SU-DHL-6 (cell line): ENCODE measurements at regions not wholly inside any gene's neighbourhood (a gene's known extent, or its start where the extent isn't known, plus 50 kb on each side); places are given as distances from the start of the nearest gene placed in this dataset.

Source experiments
- H2AFZ ChIP-seq: fragments of 200-600 bp; sonication (generic); 2 replicates; pipeline ENCODE4 v1.6.1; 2014; ENCODE audit warnings: low read depth, mild to moderate bottlenecking, moderate library complexity, mixed read lengths, antibody characterized with exemption, low read length; ENCODE audit not compliant: severe bottlenecking
- H3F3A ChIP-seq: fragments of 200-600 bp; shearing (Covaris generic); 2 replicates; pipeline ENCODE4 v1.6.0; 2016; ENCODE audit warnings: antibody characterized with exemption, mild to moderate bottlenecking; ENCODE audit not compliant: insufficient read depth
- H3K27ac ChIP-seq: fragments of 200-600 bp; sonication (generic); 2 replicates; pipeline ENCODE4 v1.5.1; 2016; ENCODE audit warnings: low read depth, mild to moderate bottlenecking, low read length, moderate library complexity, mixed read lengths
- H3K27me3 ChIP-seq: fragments of 200-600 bp; sonication (generic), shearing (Covaris generic); 2 replicates; pipeline ENCODE4 v1.6.0; 2014; ENCODE audit warnings: mild to moderate bottlenecking, low read length
- H3K36me3 ChIP-seq: fragments of 200-600 bp; sonication (generic); 2 replicates; pipeline ENCODE4 v1.6.1; 2014; ENCODE audit warnings: mild to moderate bottlenecking, low read length, mixed read lengths
- H3K4me2 ChIP-seq: fragments of 300-600, 200-600 bp; shearing (Covaris generic), sonication (generic); 2 replicates; pipeline ENCODE4 v1.6.0; 2014; ENCODE audit warnings: low read length, low read depth, mild to moderate bottlenecking; ENCODE audit not compliant: poor library complexity, severe bottlenecking
- H3K4me3 ChIP-seq: fragments of 200-600 bp; sonication (generic); 2 replicates; pipeline ENCODE4 v1.5.1; 2014; ENCODE audit warnings: antibody characterized with exemption, low read length, mild to moderate bottlenecking, mixed read lengths; ENCODE audit not compliant: insufficient read depth, poor library complexity, severe bottlenecking
- H3K79me2 ChIP-seq: fragments of 200-600 bp; sonication (generic); 2 replicates; pipeline ENCODE4 v1.6.1; 2014; ENCODE audit warnings: mild to moderate bottlenecking, low read length, moderate library complexity; ENCODE audit not compliant: insufficient read depth
- H3K9ac ChIP-seq: fragments of 200-600 bp; sonication (generic); 2 replicates; pipeline ENCODE4 v1.7.0; 2014; ENCODE audit warnings: mild to moderate bottlenecking, low read length
- H3K9me2 ChIP-seq: fragments of 200-600 bp; sonication (generic); replicated peaks from 2 replicates; pipeline ENCODE4 v1.6.1; 2014; ENCODE audit warnings: low read length; ENCODE audit not compliant: insufficient read depth
- H3K9me3 ChIP-seq: fragments of 200-600 bp; sonication (generic); 2 replicates; pipeline ENCODE4 v1.6.1; 2014; ENCODE audit warnings: low read length, mixed read lengths; ENCODE audit not compliant: insufficient read depth
- H4K20me1 ChIP-seq: fragments of 200-600 bp; sonication (generic); 2 replicates; pipeline ENCODE4 v1.6.1; 2014; ENCODE audit warnings: low read depth, mild to moderate bottlenecking, antibody characterized with exemption, low read length, moderate library complexity, mixed read lengths
- CTCF ChIP-seq: fragments of 200-600 bp; sonication (generic); IDR thresholded peaks from one replicate; pipeline ENCODE4 v1.5.1; 2017; ENCODE audit warnings: antibody characterized with exemption, mild to moderate bottlenecking, low read length, moderate library complexity; ENCODE audit not compliant: insufficient read depth, poor library complexity, severe bottlenecking
- EZH2phosphoT487 ChIP-seq: fragments of 200-600 bp; sonication (generic), shearing (Covaris generic); conservative IDR thresholded peaks from 2 replicates; pipeline ENCODE4 v1.6.1; 2018; ENCODE audit warnings: mild to moderate bottlenecking, antibody characterized with exemption, low read length, moderate library complexity, mixed read lengths

- TF ChIP-seq EZH2phosphoT487 (no peak), CTCF (no peak)
- H4K20me1 ChIP-seq = no peaks in the 10 kb centered on the region
These were observed 909.7 kb upstream of the AUTS2 start for GRCh38 chr7:68688416-68689086.

GRCh38 chr7:68689087-68689433 is 909.2 kb upstream of the AUTS2 start:
- Histone ChIP-seq H4K20me1 (no peaks in the 10 kb centered on the region), H3K9ac (no peak overlapping the region), H3K36me3 (no peaks in the 10 kb centered on the region), H3F3A (no peaks in the 10 kb centered on the region), H3K9me2 (no peaks in the 10 kb centered on the region), H3K4me3 (no peak overlapping the region), H3K27me3 (no peaks in the 10 kb centered on the region), H2AFZ (no peak overlapping the region), H3K9me3 (no peaks in the 10 kb centered on the region), H3K27ac (no peak overlapping the region), H3K4me2 (no peak overlapping the region), H3K79me2 (no peaks in the 10 kb centered on the region)
- TF ChIP-seq EZH2phosphoT487 = no peak
- TF ChIP-seq CTCF = no peak

More at GRCh38 chr7:68688416-68689086, 909.7 kb upstream of the AUTS2 start:
- Histone ChIP-seq H3K27ac (no peak overlapping the region), H3K9ac (no peak overlapping the region), H3K9me2 (no peaks in the 10 kb centered on the region), H3K9me3 (no peaks in the 10 kb centered on the region), H3K36me3 (no peaks in the 10 kb centered on the region), H3K79me2 (no peaks in the 10 kb centered on the region), H2AFZ (no peak overlapping the region), H3F3A (no peaks in the 10 kb centered on the region), H3K27me3 (no peaks in the 10 kb centered on the region), H3K4me3 (no peak overlapping the region), H3K4me2 (no peak overlapping the region)

GRCh38 chr7:68691261-68692216 is 906.7 kb upstream of the AUTS2 start:
- no peaks in the 10 kb centered on the region for H4K20me1 ChIP-seq
- no peak overlapping the region for H3K27ac ChIP-seq
- H3K36me3 ChIP-seq = no peaks in the 10 kb centered on the region
- no peaks in the 10 kb centered on the region for H3K9me3 ChIP-seq
- no peak overlapping the region for H3K9ac ChIP-seq
- H3K79me2 ChIP-seq = no peaks in the 10 kb centered on the region
- TF ChIP-seq EZH2phosphoT487 = no peak
- no peak overlapping the region for H3K4me3 ChIP-seq
- no peak overlapping the region for H2AFZ ChIP-seq
- no peaks in the 10 kb centered on the region for H3K27me3 ChIP-seq
- H3F3A ChIP-seq = no peaks in the 10 kb centered on the region
- H3K9me2 ChIP-seq = no peaks in the 10 kb centered on the region
- no peak overlapping the region for H3K4me2 ChIP-seq

- Histone ChIP-seq H2AFZ (no peak overlapping the region), H3K9me3 (no peaks in the 10 kb centered on the region), H3K4me2 (no peak overlapping the region), H3F3A (no peaks in the 10 kb centered on the region), H3K27ac (no peak overlapping the region), H3K4me3 (no peak overlapping the region), H4K20me1 (no peaks in the 10 kb centered on the region), H3K9ac (no peak overlapping the region), H3K9me2 (no peaks in the 10 kb centered on the region), H3K79me2 (no peaks in the 10 kb centered on the region), H3K27me3 (no peaks in the 10 kb centered on the region), H3K36me3 (no peaks in the 10 kb centered on the region)
- no peak for TF ChIP-seq CTCF
- no peak for TF ChIP-seq EZH2phosphoT487
These were observed 905.8 kb upstream of the AUTS2 start for GRCh38 chr7:68692511-68692910.
